Neuron (in vitro differentiated cells): ENCODE measurements at regions not wholly inside any gene's neighbourhood (a gene's known extent, or its start where the extent isn't known, plus 50 kb on each side); places are given as distances from the start of the nearest gene placed in this dataset.
"Not testable (repeated sequence)": the region's sequence is repeated elsewhere in the genome, so short reads cannot be mapped to it uniquely, and the experiment has no call there.

Experiments
- H2AFZ ChIP-seq: one replicate; pipeline ENCODE4 v1.6.1; 2013; ENCODE audit warnings: low read depth, mild to moderate bottlenecking, inconsistent platforms, low read length, moderate library complexity
- H3K27me3 ChIP-seq: one replicate; pipeline ENCODE4 v1.6.1; 2013; ENCODE audit warnings: low read length; ENCODE audit not compliant: insufficient read depth
- H3K36me3 ChIP-seq: one replicate; pipeline ENCODE4 v1.6.1; 2013; ENCODE audit warnings: low read length; ENCODE audit not compliant: insufficient read depth
- H3K4me1 ChIP-seq: one replicate; pipeline ENCODE4 v1.6.1; 2013; ENCODE audit warnings: low read length; ENCODE audit not compliant: insufficient read depth
- H3K4me3 ChIP-seq: 2 replicates; pipeline ENCODE4 v1.5.1; 2013; ENCODE audit warnings: mild to moderate bottlenecking, low read length, moderate library complexity
- H3K9me3 ChIP-seq: one replicate; pipeline ENCODE4 v1.6.1; 2013; ENCODE audit warnings: low read length

DNA sequence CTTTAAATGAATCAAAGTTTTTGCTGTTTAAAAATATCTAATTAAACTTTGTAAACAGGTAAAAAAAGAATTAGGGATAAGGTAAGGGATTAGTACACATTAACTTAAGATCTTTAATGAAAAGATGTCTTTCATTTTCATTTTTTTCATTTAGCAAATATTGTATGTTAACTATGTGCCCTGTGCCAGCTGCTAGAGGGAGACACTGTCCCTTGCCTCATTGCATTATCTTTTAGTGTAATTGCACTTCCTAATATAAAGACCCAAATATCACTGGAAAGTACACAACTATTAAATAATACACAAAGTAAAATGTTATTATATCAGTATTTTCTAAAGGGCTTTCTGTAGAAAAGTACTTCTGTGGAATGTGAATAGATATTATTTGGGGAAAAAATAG lies 102.7 kb downstream of the GPR37 start:
- no peaks in the 10 kb centered on the region for H3K4me1 ChIP-seq
- H2AFZ ChIP-seq = no peak overlapping the region
- H3K4me3 ChIP-seq = no peak overlapping the region
- H3K36me3 ChIP-seq = no peaks in the 10 kb centered on the region
- no peaks in the 10 kb centered on the region for H3K27me3 ChIP-seq
- no peaks in the 10 kb centered on the region for H3K9me3 ChIP-seq

DNA sequence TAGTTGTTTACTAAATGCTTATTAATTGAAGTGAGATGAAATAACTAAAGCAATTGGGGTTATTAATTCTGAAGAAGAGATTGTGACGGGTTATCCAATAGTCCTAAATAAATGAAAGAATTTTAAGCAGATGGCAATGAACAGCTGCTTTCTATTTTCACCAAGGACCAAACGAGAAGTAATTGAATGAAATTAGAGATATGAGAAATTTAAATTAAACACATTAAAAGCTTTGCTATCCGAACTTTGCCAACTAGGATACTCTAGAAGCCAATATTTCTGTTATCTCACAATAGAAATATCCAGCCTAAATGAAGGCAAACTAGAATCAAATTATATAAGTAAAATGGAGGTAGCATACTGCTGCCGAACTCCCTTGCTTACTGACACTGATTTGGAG lies 103.2 kb downstream of the GPR37 start:
- no peaks in the 10 kb centered on the region for H3K9me3 ChIP-seq
- no peaks in the 10 kb centered on the region for H3K36me3 ChIP-seq
- H3K4me3 ChIP-seq = no peak overlapping the region
- H3K27me3 ChIP-seq = no peaks in the 10 kb centered on the region
- no peaks in the 10 kb centered on the region for H3K4me1 ChIP-seq
- H2AFZ ChIP-seq = no peak overlapping the region

DNA sequence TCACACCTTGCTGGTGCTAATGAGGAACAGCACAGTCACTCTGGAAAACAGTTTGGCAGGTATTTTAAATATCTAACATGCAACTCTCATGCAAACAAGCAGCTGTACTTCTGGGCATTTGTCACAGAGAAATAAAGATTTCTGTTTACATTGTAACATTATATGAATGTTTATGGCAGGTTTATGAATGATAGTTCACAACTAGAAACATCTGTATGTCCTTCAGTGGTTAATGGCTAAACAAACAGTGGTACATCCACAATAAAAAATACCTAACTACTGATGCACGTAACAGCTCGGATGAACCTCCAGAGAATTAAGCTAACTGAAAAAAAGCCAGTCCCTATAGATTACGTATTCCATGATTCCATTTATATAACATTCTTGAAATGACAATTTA lies 109.6 kb downstream of the GPR37 start:
- no peaks in the 10 kb centered on the region for H3K36me3 ChIP-seq
- H3K4me1 ChIP-seq = no peaks in the 10 kb centered on the region
- no peaks in the 10 kb centered on the region for H3K9me3 ChIP-seq
- no peak overlapping the region for H2AFZ ChIP-seq
- no peak overlapping the region for H3K4me3 ChIP-seq
- no peaks in the 10 kb centered on the region for H3K27me3 ChIP-seq

DNA sequence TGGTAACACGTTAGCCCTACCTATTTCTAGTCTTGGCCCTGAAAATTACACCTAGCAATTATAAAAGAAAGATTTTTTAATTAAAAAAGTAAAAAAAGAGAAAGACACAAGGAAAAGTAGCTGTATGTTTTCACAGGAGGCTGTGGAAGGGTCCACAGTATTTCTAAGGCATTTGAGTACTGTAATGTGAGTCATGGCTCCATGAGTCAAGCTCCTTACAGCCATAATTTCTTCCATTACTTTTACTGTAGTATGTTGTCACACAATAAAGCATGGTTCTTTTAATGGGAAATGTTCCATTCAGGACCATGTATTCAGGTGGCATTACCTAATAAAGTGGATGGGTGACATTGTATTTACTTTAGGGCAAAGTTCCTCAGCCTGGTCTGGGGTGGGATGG lies 113.4 kb downstream of the GPR37 start:
- Histone ChIP-seq H3K9me3 (no peaks in the 10 kb centered on the region), H2AFZ (no peak overlapping the region), H3K4me1 (no peaks in the 10 kb centered on the region)

DNA sequence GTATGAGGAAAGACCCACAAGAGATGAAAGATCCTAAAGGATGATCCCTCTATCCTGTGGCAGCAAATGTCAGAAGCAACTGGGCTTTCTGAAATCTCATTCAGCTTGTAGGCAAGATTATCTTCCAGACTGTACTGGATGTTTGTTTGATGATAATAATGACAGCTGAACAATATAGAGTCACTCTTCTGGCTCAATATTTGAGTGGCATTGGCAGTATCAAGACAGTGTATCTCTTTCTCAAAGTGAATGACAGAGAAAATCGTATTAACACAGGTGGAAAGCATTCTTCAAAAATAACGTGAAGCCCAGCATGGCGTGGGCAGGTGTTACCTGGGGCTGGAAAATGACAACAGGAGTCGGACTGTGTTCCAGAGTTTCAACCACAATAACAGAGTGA lies 114.5 kb downstream of the GPR37 start:
- H3K36me3 ChIP-seq = no peaks in the 10 kb centered on the region
- no peak overlapping the region for H3K4me3 ChIP-seq
- no peak overlapping the region for H2AFZ ChIP-seq
- H3K9me3 ChIP-seq = no peaks in the 10 kb centered on the region
- H3K4me1 ChIP-seq = no peaks in the 10 kb centered on the region
- no peaks in the 10 kb centered on the region for H3K27me3 ChIP-seq

More for the DNA sequence above, 113.4 kb downstream of the GPR37 start:
- no peak overlapping the region for H3K4me3 ChIP-seq
- H3K36me3 ChIP-seq = no peaks in the 10 kb centered on the region
- H3K27me3 ChIP-seq = no peaks in the 10 kb centered on the region

DNA sequence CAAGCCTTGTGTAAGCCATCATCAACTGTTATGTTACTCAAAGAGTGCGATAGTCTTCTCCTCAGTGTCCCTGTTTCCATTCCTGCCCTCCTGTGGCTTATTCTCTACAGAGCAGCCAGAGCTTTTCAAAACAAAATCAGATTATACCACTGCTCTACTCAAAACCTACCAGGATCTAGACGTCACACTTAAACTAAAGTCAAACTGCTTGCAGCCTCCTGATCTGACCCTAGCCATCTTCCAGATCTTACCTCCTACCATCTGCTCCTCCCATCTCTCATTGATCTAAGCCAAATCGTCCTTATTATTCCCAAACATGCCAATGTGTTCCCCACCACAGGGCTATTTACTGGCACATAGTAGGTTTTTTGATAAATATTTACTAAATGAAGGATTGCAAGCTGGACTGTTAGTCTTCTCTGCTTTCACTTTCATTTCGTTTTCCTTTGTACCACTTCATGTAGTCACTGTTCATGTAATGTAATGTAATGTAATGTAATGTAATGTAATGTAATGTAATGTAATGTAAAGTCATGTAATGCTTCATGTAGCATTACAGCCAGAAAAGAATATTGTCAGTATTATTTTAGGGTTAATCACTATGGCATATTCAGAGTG lies 116.1 kb downstream of the GPR37 start:
- no peaks in the 10 kb centered on the region for H3K27me3 ChIP-seq
- no peak overlapping the region for H2AFZ ChIP-seq
- no peaks in the 10 kb centered on the region for H3K9me3 ChIP-seq
- no peaks in the 10 kb centered on the region for H3K36me3 ChIP-seq
- no peak overlapping the region for H3K4me3 ChIP-seq
- H3K4me1 ChIP-seq = no peaks in the 10 kb centered on the region

DNA sequence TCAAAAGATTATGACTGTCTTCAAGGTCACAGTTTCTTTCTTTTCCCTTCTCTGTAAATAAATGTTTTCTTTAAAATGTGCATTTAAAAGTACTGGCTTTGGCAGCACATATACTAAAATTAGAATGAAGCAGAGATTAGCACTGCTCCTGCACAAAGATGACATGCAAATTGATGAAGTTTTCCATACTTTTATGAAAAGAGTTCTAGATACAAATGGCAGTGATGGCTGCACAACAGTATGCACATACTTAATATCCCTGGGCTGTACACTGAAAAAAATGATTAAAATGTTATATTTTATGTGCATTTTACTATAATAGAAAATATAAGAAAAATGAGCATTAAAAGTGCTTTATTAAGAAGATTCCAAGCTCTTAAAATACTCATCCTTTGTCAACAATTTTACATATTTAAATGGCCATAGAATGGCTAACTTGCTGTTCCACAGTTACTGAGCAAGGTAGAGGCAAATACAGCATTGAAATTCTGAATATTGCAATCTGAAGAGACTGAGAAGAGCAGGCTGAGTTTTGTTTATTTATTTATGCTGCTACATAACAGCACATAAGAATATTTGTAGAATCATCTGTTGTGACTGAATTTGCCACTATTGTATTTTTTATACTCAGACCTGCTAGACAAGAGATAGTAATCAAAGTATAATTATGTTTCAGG lies 117.8 kb downstream of the GPR37 start:
- Histone ChIP-seq H2AFZ (no peak overlapping the region), H3K27me3 (no peaks in the 10 kb centered on the region), H3K4me3 (no peak overlapping the region), H3K9me3 (no peaks in the 10 kb centered on the region), H3K36me3 (no peaks in the 10 kb centered on the region), H3K4me1 (no peaks in the 10 kb centered on the region)

DNA sequence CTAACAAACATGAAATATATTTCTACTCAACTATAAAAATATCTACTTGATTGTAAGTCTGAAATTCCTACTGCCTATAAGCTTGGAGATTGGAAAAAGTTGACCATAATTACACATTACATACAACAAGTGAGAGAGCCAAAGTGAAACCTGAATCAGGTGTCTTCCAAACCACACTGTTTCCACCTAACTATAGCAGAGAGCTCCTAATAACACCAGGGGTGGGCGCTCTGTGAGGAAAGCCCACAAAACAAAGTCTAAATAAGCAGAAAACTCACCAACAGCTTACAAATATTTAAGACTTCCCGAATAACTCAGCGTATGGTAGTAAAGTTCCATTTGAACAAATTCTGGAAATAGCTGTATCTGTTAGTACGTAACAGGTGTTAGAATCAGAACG lies 119.9 kb downstream of the GPR37 start:
- no peaks in the 10 kb centered on the region for H3K9me3 ChIP-seq
- no peaks in the 10 kb centered on the region for H3K36me3 ChIP-seq
- no peaks in the 10 kb centered on the region for H3K27me3 ChIP-seq
- H3K4me3 ChIP-seq = no peak overlapping the region
- H3K4me1 ChIP-seq = no peaks in the 10 kb centered on the region
- no peak overlapping the region for H2AFZ ChIP-seq

DNA sequence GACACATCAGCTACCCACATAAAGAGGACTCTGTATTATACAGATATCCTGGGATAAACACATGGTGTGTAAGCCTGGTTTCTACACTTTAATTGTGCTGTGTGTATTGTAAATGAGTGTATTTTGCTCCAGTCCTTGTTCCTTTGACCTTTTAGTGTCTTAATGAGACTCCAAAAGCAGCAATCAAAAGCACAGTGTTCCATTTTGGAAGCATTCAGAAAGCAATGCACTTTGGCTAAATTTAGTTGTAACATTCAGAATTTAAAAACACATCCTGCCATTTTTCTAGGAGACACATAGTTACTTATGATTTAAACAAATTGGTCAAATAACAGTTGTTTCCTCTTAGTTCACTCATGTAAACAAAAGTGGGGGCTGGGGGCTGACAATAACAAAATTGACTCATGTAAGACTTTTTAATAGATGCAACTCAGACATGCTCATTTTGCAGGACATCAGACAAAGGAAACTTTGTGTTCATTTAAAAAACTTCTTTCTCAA lies 122.2 kb downstream of the GPR37 start:
- H3K36me3 ChIP-seq = no peaks in the 10 kb centered on the region
- H3K4me3 ChIP-seq = no peak overlapping the region
- H3K4me1 ChIP-seq = no peaks in the 10 kb centered on the region

DNA sequence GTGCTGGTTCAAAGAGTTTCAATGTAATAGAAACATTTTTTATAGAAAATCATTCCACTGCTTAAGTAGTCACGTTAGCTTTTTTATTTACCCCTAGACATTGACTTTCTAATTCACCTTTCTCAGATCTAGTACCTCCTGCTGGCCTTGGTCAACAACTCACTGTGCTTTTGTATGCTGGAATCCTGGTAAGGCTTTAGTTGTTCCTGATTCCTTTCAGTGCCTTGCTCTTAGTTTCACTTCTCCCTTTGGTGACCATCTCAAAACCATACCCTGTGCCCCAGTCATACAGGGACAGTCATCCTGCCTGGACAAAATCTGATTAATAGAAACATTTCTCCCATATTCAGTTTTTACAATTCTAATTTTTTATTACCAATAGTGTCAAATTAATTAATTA lies 130.2 kb downstream of the GPR37 start:
- Histone ChIP-seq H2AFZ (no peak overlapping the region), H3K9me3 (peaks cover 2% of the 10 kb centered on the region), H3K27me3 (no peaks in the 10 kb centered on the region), H3K36me3 (no peaks in the 10 kb centered on the region), H3K4me3 (no peak overlapping the region), H3K4me1 (no peaks in the 10 kb centered on the region)

More for the DNA sequence above, 122.2 kb downstream of the GPR37 start:
- no peaks in the 10 kb centered on the region for H3K27me3 ChIP-seq
- no peak overlapping the region for H2AFZ ChIP-seq
- no peaks in the 10 kb centered on the region for H3K9me3 ChIP-seq

DNA sequence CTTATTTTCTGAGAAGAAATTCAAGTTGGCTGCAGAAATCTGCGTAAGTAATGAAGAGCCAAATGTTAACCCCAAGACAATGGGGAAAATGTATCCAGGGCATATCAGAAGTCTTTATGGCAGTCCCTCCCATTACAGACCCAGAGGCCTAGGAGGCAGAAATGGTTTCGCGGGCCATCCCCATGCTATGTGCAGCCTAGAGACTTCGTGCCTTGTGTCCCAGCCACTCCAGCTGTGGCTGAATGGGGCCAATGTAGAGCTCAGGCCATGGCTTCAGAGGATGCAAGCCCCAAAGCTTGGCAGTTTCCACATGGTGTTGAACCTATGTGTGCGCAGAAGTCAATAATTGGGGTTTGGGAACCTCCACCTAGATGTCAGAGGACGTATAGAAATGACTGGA lies 131.9 kb downstream of the GPR37 start:
- no peaks in the 10 kb centered on the region for H3K27me3 ChIP-seq
- H3K9me3 ChIP-seq = peaks cover 2% of the 10 kb centered on the region
- H3K4me3 ChIP-seq = no peak overlapping the region
- no peaks in the 10 kb centered on the region for H3K36me3 ChIP-seq
- H3K4me1 ChIP-seq = no peaks in the 10 kb centered on the region
- no peak overlapping the region for H2AFZ ChIP-seq

DNA sequence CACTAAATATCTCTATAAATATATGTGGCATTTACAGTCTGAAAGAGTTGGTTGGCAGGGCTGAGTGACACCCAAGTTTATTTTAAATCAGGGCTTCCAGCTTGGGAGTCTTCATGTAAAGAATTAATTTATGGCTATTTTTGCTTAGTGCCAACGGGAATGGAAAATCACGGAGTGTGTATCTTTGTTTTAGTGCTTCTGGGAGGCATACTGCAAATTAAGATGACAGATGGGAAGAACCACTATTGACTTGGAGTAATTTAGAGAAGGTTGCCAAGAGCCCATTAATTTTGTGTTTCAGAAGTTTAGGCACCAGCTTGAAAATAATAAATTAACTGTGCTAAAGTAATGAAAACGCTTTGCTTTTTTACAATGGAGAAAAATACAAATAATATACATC lies 135.2 kb downstream of the GPR37 start:
- Histone ChIP-seq H3K9me3 (peaks cover 2% of the 10 kb centered on the region), H3K27me3 (no peaks in the 10 kb centered on the region), H3K4me1 (no peaks in the 10 kb centered on the region), H2AFZ (no peak overlapping the region), H3K36me3 (no peaks in the 10 kb centered on the region), H3K4me3 (no peak overlapping the region)

DNA sequence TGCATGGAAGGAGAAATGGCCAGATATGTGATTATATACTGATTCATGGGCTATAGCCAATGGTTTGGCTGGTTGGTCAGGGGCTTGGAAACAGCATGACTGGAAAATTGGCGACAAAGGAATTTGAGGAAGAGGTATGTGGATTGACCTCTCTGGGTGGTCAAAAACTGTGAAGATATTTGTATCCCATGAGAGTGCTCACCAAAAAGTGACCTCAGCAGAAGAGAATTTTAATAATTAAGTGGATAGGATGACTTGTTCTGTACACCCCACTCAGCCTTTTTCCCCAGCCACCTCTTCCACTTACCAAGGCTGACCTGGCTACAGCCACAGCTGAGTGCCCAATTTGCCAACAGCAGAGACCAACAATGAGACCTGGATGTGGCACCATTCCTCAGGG lies 146.7 kb downstream of the GPR37 start:
- Histone ChIP-seq H3K9me3 (no peaks in the 10 kb centered on the region), H3K36me3 (no peaks in the 10 kb centered on the region), H2AFZ (no peak overlapping the region), H3K4me1 (no peaks in the 10 kb centered on the region), H3K27me3 (no peaks in the 10 kb centered on the region), H3K4me3 (no peak overlapping the region)

DNA sequence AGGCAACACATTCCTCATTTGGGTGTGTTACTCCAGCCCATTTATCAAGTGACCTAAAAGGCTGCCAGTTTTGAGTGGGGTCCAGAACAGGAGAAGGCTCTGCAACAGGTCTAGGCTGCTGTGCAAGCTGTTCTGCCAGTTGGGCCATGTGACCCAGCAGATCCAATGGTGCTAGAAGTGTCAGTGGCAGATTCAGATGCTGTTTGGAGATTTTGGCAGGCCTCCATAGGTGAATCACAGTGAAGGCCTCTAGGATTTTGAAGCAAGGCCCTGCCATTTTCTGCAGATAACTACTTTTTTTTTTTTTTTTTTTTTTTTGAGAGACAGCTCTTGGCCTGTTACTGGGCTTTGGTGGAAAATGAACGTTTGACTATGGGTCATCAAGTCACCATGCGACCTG lies 147.5 kb downstream of the GPR37 start:
- not testable (repeated sequence) for H2AFZ ChIP-seq, H3K36me3 ChIP-seq, H3K9me3 ChIP-seq, H3K4me1 ChIP-seq, H3K4me3 ChIP-seq, H3K27me3 ChIP-seq
